ENCODE measurements at regions not wholly inside any gene's neighbourhood (a gene's known extent, or its start where the extent isn't known, plus 50 kb on each side); places are given as distances from the start of the nearest gene placed in this dataset.

DNA sequence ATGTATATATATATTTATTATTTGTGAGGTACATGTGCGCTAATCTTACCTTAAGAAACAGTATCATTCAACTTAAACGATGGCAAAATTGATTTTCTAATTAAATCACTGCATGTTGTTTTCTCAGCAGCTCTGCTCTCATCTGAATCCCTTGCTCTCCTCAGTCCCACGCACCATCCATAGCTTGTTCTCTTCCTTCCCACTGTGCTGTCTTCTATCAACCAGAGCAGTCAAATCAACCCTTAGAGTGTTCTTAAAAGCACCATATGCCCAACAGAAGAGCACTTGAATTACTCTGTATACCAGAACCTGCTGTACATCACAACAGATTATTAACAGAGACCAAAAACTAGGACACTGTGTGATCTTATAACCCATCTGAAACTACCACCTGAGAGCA is 209.4 kb upstream of the G2E3 start:
- no peak for DNase-seq
- no peak for TF ChIP-seq POLR2AphosphoS5 (IDR thresholded peaks at IDR 0.05)
- TF ChIP-seq POLR2A (IDR thresholded peaks at IDR 0.05): no peak
- TF ChIP-seq, protein P1, sequence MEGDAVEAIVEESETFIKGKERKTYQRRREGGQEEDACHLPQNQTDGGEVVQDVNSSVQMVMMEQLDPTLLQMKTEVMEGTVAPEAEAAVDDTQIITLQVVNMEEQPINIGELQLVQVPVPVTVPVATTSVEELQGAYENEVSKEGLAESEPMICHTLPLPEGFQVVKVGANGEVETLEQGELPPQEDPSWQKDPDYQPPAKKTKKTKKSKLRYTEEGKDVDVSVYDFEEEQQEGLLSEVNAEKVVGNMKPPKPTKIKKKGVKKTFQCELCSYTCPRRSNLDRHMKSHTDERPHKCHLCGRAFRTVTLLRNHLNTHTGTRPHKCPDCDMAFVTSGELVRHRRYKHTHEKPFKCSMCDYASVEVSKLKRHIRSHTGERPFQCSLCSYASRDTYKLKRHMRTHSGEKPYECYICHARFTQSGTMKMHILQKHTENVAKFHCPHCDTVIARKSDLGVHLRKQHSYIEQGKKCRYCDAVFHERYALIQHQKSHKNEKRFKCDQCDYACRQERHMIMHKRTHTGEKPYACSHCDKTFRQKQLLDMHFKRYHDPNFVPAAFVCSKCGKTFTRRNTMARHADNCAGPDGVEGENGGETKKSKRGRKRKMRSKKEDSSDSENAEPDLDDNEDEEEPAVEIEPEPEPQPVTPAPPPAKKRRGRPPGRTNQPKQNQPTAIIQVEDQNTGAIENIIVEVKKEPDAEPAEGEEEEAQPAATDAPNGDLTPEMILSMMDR (IDR thresholded peaks at IDR 0.05): no peak
- no peak for TF ChIP-seq EP300 (IDR thresholded peaks at IDR 0.05)
- no peaks in the 10 kb centered on the region for H3K36me3 ChIP-seq
- no peak for ATAC-seq (ENCODE audit: low FRiP score in 2 of 2)
- H3K27me3 ChIP-seq: no peaks in the 10 kb centered on the region
- WGBS, 2 donors: 87 to 96% methylated on average over 3 of the region's 3 CpGs
- H3K27ac ChIP-seq: no peak overlapping the region
- no peaks in the 10 kb centered on the region for H3K9me3 ChIP-seq
- H3K4me3 ChIP-seq: no peak overlapping the region
- H3K4me1 ChIP-seq: no peaks in the 10 kb centered on the region

DNA sequence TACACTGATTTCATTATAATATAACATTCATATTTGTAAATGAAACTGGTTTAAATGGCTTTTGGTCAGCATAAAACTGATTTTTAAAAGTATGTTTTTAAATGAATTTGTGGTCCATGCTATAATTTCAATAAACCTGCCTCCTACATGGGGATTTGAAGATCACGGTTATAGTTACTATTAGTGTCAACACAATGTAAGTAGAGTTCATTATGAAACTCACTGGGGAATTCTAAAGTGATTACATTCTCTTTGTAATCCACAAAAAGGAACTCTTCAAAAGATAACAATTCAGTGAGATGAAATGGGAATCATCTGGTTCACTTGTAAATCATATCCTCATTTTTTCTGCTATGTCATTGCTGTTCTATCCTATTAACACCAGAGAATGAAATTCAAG is 204.5 kb upstream of the G2E3 start:
- DNase-seq (no peak), ATAC-seq (ENCODE audit: low FRiP score in 2 of 2) (no peak)
- TF ChIP-seq, protein P1 (IDR thresholded peaks at IDR 0.05): no peak
- no peak for TF ChIP-seq POLR2AphosphoS5 (IDR thresholded peaks at IDR 0.05)
- no peak for TF ChIP-seq EP300 (IDR thresholded peaks at IDR 0.05)
- TF ChIP-seq POLR2A (IDR thresholded peaks at IDR 0.05): no peak
- 45 to 55% methylated on average over 1 of the region's 1 CpG for WGBS, 2 donors
- Histone ChIP-seq H3K27ac (no peak overlapping the region), H3K9me3 (no peaks in the 10 kb centered on the region), H3K4me3 (no peak overlapping the region), H3K27me3 (no peaks in the 10 kb centered on the region), H3K36me3 (no peaks in the 10 kb centered on the region), H3K4me1 (no peaks in the 10 kb centered on the region)

DNA sequence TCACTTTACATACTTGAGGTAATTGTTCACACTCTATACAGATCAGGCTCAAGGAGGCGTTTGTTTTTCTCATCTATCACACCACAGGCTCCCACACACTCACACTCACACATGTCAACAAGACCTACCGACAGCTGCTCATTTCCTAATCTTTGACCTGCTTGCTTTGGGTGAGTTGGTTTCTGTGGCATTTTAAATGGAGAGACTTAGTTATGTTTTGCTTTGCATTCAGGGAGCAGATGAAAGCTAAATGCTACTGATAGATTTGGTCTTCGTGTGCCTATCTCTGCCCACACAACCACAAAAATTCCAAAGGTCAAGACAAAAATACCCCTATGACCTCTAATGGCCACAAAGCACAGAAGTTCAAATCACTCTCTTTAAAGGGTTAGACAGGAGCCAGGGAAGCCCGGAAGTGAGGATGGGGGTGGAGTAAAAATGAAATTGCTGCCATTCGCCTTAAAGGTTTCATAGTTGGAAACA is 203.5 kb upstream of the G2E3 start:
- Histone ChIP-seq H3K4me1 (no peaks in the 10 kb centered on the region), H3K9me3 (no peaks in the 10 kb centered on the region), H3K4me3 (no peak overlapping the region), H3K27ac (no peak overlapping the region), H3K27me3 (no peaks in the 10 kb centered on the region), H3K36me3 (no peaks in the 10 kb centered on the region)
- WGBS, 2 donors: 35 to 39% methylated on average over 5 of the region's 5 CpGs
- DNase-seq: no peak
- no peak for ATAC-seq (ENCODE audit: low FRiP score in 2 of 2)
- TF ChIP-seq, protein P1 (IDR thresholded peaks at IDR 0.05): no peak
- TF ChIP-seq POLR2A (IDR thresholded peaks at IDR 0.05): no peak
- no peak for TF ChIP-seq POLR2AphosphoS5 (IDR thresholded peaks at IDR 0.05)
- TF ChIP-seq EP300 (IDR thresholded peaks at IDR 0.05): no peak

DNA sequence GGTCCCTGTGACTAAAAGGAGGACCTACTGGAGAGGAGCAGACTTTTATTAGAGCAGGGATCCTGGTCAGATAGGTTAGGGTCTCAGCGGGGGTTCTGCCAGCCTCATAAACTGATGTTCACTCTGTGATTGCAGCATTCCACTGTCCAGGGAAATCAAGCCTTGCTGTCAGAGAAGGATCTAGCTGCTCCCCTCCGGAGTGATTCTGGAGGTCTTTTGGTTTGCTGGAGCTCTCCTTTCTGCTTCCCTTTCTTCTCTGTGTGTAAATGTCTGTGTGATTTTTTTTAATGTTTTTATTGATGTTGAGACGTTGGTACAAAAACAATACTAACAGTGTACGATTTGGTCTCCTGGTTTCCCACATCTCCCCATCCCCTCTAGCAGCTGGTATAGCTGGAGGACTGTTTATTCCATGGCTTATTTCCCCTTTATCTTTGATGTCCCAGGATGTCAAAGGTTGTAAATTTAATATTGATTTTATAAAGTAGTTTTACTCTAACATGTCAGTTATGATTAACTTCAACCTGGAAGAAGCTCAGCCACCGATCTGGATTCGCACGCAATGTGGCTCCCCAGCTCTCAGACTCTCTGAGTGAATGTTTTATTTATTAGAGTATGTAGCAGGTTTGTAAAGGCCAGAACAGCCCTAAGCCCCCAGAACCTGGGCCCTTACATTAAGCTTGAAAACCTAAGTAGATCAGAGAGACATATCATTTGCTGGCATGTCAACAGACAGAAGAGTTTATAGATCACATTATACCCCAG is 202.3 kb upstream of the G2E3 start:
- no peaks in the 10 kb centered on the region for H3K4me1 ChIP-seq
- no peaks in the 10 kb centered on the region for H3K27me3 ChIP-seq
- ATAC-seq (ENCODE audit: low FRiP score in 2 of 2) (no peak), DNase-seq (no peak)
- no peak overlapping the region for H3K27ac ChIP-seq
- WGBS, 2 donors: 77 to 87% methylated on average over 6 to 7 of the region's 7 CpGs
- no peaks in the 10 kb centered on the region for H3K9me3 ChIP-seq
- H3K4me3 ChIP-seq: no peak overlapping the region
- no peaks in the 10 kb centered on the region for H3K36me3 ChIP-seq
- TF ChIP-seq POLR2A (IDR thresholded peaks at IDR 0.05) (no peak), POLR2AphosphoS5 (IDR thresholded peaks at IDR 0.05) (no peak), EP300 (IDR thresholded peaks at IDR 0.05) (no peak)
- TF ChIP-seq, protein P1 (IDR thresholded peaks at IDR 0.05): no peak

DNA sequence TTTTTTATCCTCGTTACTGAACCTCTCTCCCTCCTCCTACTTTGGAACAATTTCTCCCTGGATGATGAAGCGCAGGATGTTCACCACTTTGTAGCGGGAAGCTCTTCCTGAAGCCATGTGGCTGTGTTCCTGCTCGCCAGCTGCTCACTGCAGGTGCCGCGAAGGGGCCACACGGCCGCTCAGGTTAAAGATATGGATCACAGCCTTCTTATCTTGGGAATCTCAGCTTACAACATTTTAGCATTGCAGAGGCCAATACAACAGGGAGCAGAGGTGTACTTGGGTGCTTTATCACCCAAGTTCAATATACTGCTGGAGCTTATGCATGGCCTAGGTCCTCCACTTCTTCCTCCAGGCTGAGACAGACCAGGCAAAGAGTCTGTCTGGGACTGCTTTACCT is 201.2 kb upstream of the G2E3 start:
- DNase-seq (peak in 1 of 2 donors; percentile 50), ATAC-seq (ENCODE audit: low FRiP score in 2 of 2) (no peak)
- no peak for TF ChIP-seq POLR2A (IDR thresholded peaks at IDR 0.05)
- TF ChIP-seq EP300 (IDR thresholded peaks at IDR 0.05): no peak
- WGBS, 2 donors: 83 to 88% methylated on average over 8 of the region's 8 CpGs
- Histone ChIP-seq H3K36me3 (no peaks in the 10 kb centered on the region), H3K9me3 (no peaks in the 10 kb centered on the region), H3K4me3 (no peak overlapping the region), H3K27me3 (no peaks in the 10 kb centered on the region), H3K4me1 (no peaks in the 10 kb centered on the region), H3K27ac (no peak overlapping the region)

All from upper lobe of left lung (tissue), 6 donors.